ENCODE measurements at regions not wholly inside any gene's neighbourhood (a gene's known extent, or its start where the extent isn't known, plus 50 kb on each side); places are given as distances from the start of the nearest gene placed in this dataset.

- TF ChIP-seq CTCF (IDR thresholded peaks at IDR 0.05): no peak
- no peak for DNase-seq
- no peaks in the 10 kb centered on the region for H3K36me3 Mint-ChIP-seq (ENCODE audit: low read depth)
- H3K4me1 Mint-ChIP-seq: no peaks in the 10 kb centered on the region
- no peak overlapping the region for H3K4me3 Mint-ChIP-seq
- H3K27me3 Mint-ChIP-seq (ENCODE audit: low read depth, poor library complexity): no peaks in the 10 kb centered on the region
- H3K9me3 Mint-ChIP-seq: no peaks in the 10 kb centered on the region
- no peak overlapping the region for H3K27ac Mint-ChIP-seq
Observed at GRCh38 chr13:86051134-86052103, 252.2 kb upstream of the SLITRK6 start.

GRCh38 chr13:86038490-86038889 lies 239.3 kb upstream of the SLITRK6 start:
- H3K4me1 Mint-ChIP-seq: no peaks in the 10 kb centered on the region
- H3K27me3 Mint-ChIP-seq (ENCODE audit: low read depth, poor library complexity): peaks cover 7% of the 10 kb centered on the region
- DNase-seq: no peak
- no peak for TF ChIP-seq CTCF (IDR thresholded peaks at IDR 0.05)
- H3K36me3 Mint-ChIP-seq (ENCODE audit: low read depth): no peaks in the 10 kb centered on the region
- no peak overlapping the region for H3K27ac Mint-ChIP-seq
- H3K4me3 Mint-ChIP-seq: no peak overlapping the region
- H3K9me3 Mint-ChIP-seq: peaks cover under 1% of the 10 kb centered on the region

- Mint-ChIP-seq H3K9me3 (no peaks in the 10 kb centered on the region), H3K27ac (no peak overlapping the region)
Observed at GRCh38 chr13:86020351-86021002, 221.3 kb upstream of the SLITRK6 start.

GRCh38 chr13:86006317-86006716 lies 207.1 kb upstream of the SLITRK6 start:
- Mint-ChIP-seq H3K27ac (no peak overlapping the region), H3K36me3 (ENCODE audit: low read depth) (no peaks in the 10 kb centered on the region), H3K9me3 (no peaks in the 10 kb centered on the region), H3K27me3 (ENCODE audit: low read depth, poor library complexity) (peaks cover 3% of the 10 kb centered on the region), H3K4me3 (no peak overlapping the region), H3K4me1 (peaks cover 4% of the 10 kb centered on the region)
- no peak for DNase-seq
- no peak for TF ChIP-seq CTCF (IDR thresholded peaks at IDR 0.05)

More at GRCh38 chr13:86020351-86021002, 221.3 kb upstream of the SLITRK6 start:
- no peak for DNase-seq
- Mint-ChIP-seq H3K27me3 (ENCODE audit: low read depth, poor library complexity) (no peaks in the 10 kb centered on the region), H3K4me3 (no peak overlapping the region), H3K36me3 (ENCODE audit: low read depth) (no peaks in the 10 kb centered on the region), H3K4me1 (no peaks in the 10 kb centered on the region)
- no peak for TF ChIP-seq CTCF (IDR thresholded peaks at IDR 0.05)

GRCh38 chr13:86003029-86003428 lies 203.8 kb upstream of the SLITRK6 start:
- no peaks in the 10 kb centered on the region for H3K9me3 Mint-ChIP-seq
- no peaks in the 10 kb centered on the region for H3K36me3 Mint-ChIP-seq (ENCODE audit: low read depth)
- H3K4me3 Mint-ChIP-seq: no peak overlapping the region
- no peak for TF ChIP-seq CTCF (IDR thresholded peaks at IDR 0.05)
- peak; percentile 1 for DNase-seq
- H3K4me1 Mint-ChIP-seq: peaks cover 4% of the 10 kb centered on the region
- H3K27ac Mint-ChIP-seq: no peak overlapping the region
- H3K27me3 Mint-ChIP-seq (ENCODE audit: low read depth, poor library complexity): no peaks in the 10 kb centered on the region
